ENCODE measurements at regions not wholly inside any gene's neighbourhood (a gene's known extent, or its start where the extent isn't known, plus 50 kb on each side); places are given as distances from the start of the nearest gene placed in this dataset.

GRCh38 chr7:16978358-16979244 is 96.8 kb upstream of the AGR3 start:
- peak; percentile 53 for DNase-seq (ENCODE audit: low read depth)

GRCh38 chr7:16980539-16980938 is 98.8 kb upstream of the AGR3 start:
- DNase-seq (ENCODE audit: low read depth), result no peak

GRCh38 chr7:16982640-16983350 is 101.0 kb upstream of the AGR3 start:
- peak; percentile 59 for DNase-seq (ENCODE audit: low read depth)

- DNase-seq (ENCODE audit: low read depth), result no peak
Measured at GRCh38 chr7:16984375-16984774, 102.6 kb upstream of the AGR3 start.

- DNase-seq (ENCODE audit: low read depth), result no peak
Measured at GRCh38 chr7:16985621-16986020, 103.8 kb upstream of the AGR3 start.

GRCh38 chr7:16986755-16987154 is 105.0 kb upstream of the AGR3 start:
- no peak for DNase-seq (ENCODE audit: low read depth)

- peak; percentile 96 for DNase-seq (ENCODE audit: low read depth)
Measured at GRCh38 chr7:16989811-16990413, 108.1 kb upstream of the AGR3 start.

GRCh38 chr7:16991551-16991950 is 109.8 kb upstream of the AGR3 start:
- DNase-seq (ENCODE audit: low read depth), result no peak

- DNase-seq (ENCODE audit: low read depth), result no peak
Measured at GRCh38 chr7:16993543-16993942, 111.8 kb upstream of the AGR3 start.

- DNase-seq (ENCODE audit: low read depth), result no peak
Measured at GRCh38 chr7:16998481-16999051, 116.8 kb upstream of the AGR3 start.

- DNase-seq (ENCODE audit: low read depth), result no peak
Measured at GRCh38 chr7:16999541-17000267, 117.9 kb upstream of the AGR3 start.

GRCh38 chr7:17005271-17005670 is 123.5 kb upstream of the AGR3 start:
- no peak for DNase-seq (ENCODE audit: low read depth)

GRCh38 chr7:17007841-17008240 is 126.1 kb upstream of the AGR3 start:
- no peak for DNase-seq (ENCODE audit: low read depth)

- DNase-seq (ENCODE audit: low read depth), result peak; percentile 65
Measured at GRCh38 chr7:17009007-17009719, 127.4 kb upstream of the AGR3 start.

- DNase-seq (ENCODE audit: low read depth), result no peak
Measured at GRCh38 chr7:17009933-17010332, 128.2 kb upstream of the AGR3 start.

GRCh38 chr7:17010637-17011300 is 129.0 kb upstream of the AGR3 start:
- DNase-seq (ENCODE audit: low read depth), result no peak

GRCh38 chr7:17013204-17013603 is 131.4 kb upstream of the AGR3 start:
- DNase-seq (ENCODE audit: low read depth), result peak; percentile 38

- no peak for DNase-seq (ENCODE audit: low read depth)
Measured at GRCh38 chr7:17014686-17015085, 132.9 kb upstream of the AGR3 start.

GRCh38 chr7:17015598-17016031 is 133.8 kb upstream of the AGR3 start:
- DNase-seq (ENCODE audit: low read depth), result peak; percentile 51

GRCh38 chr7:17016402-17017010 is 134.7 kb upstream of the AGR3 start:
- no peak for DNase-seq (ENCODE audit: low read depth)

Measured in amniotic epithelial cell (primary cell).